Keratinocyte (primary cell): ENCODE measurements at regions not wholly inside any gene's neighbourhood (a gene's known extent, or its start where the extent isn't known, plus 50 kb on each side); places are given as distances from the start of the nearest gene placed in this dataset.

Experiments used
- DNase-seq: peaks from one replicate; pipeline ENCODE4 v3.0.0-alpha.2; 2011; ENCODE audit warnings: low read depth, missing footprints, low spot score
- FAIRE-seq: peaks from 2 replicates; lab custom pipeline; 2011; peaks lifted over from hg19 to GRCh38; lab: Jason Lieb, UNC
- H2AFZ ChIP-seq: 2 replicates; pipeline ENCODE4 v1.6.0; 2012; ENCODE audit warnings: low read length, control low read depth, inconsistent platforms; ENCODE audit not compliant: control insufficient read depth
- H3K27ac ChIP-seq: 2 replicates; pipeline ENCODE4 v1.5.1; 2011; ENCODE audit warnings: low read length; ENCODE audit not compliant: control insufficient read depth, insufficient read depth
- H3K27me3 ChIP-seq: 3 replicates; pipeline ENCODE4 v1.6.0; 2011; ENCODE audit warnings: low read length; ENCODE audit not compliant: control insufficient read depth, insufficient read depth; ENCODE audit errors: extremely low read depth
- H3K36me3 ChIP-seq, 2 experiments: 2 replicates in 1 of 2; 3 replicates in 1 of 2; pipeline ENCODE4 v1.5.1; 2011; ENCODE audit warnings: low read length in 2 of 2, mild to moderate bottlenecking in 1 of 2; ENCODE audit not compliant: control insufficient read depth in 2 of 2, insufficient read depth in 2 of 2; ENCODE audit errors: extremely low read depth in 1 of 2
- H3K4me1 ChIP-seq: 3 replicates; pipeline ENCODE4 v1.5.1; 2011; ENCODE audit warnings: low read length; ENCODE audit not compliant: control insufficient read depth, insufficient read depth; ENCODE audit errors: extremely low read depth
- H3K4me2 ChIP-seq: 3 replicates; pipeline ENCODE4 v1.6.0; 2011; ENCODE audit warnings: low read depth, low read length; ENCODE audit not compliant: control insufficient read depth, insufficient read depth; ENCODE audit errors: extremely low read depth
- H3K4me3 ChIP-seq, 3 experiments: fragments of 200-600 bp in 1 of 3; sonication (generic) in 1 of 3; 2 replicates in 2 of 3; 3 replicates in 1 of 3; pipeline ENCODE4 v1.5.1; 2011 to 2016; ENCODE audit warnings: low read length in 3 of 3, mild to moderate bottlenecking in 3 of 3, control low read depth in 2 of 3, inconsistent platforms in 1 of 3, low read depth in 1 of 3, mixed read lengths in 1 of 3, mixed run types in 1 of 3, moderate library complexity in 1 of 3; ENCODE audit not compliant: control insufficient read depth in 2 of 3, insufficient read depth in 2 of 3; ENCODE audit errors: extremely low read depth in 1 of 3
- H3K79me2 ChIP-seq: 2 replicates; pipeline ENCODE4 v1.6.0; 2012; ENCODE audit warnings: low read length; ENCODE audit not compliant: control insufficient read depth, insufficient read depth
- H3K9ac ChIP-seq: 3 replicates; pipeline ENCODE4 v1.6.0; 2011; ENCODE audit warnings: low read length; ENCODE audit not compliant: control insufficient read depth, insufficient read depth; ENCODE audit errors: extremely low read depth
- H3K9me1 ChIP-seq: 3 replicates; pipeline ENCODE4 v1.6.0; 2011; ENCODE audit warnings: low read length; ENCODE audit not compliant: control insufficient read depth, insufficient read depth; ENCODE audit errors: extremely low read depth
- H3K9me3 ChIP-seq: 2 replicates; pipeline ENCODE4 v1.5.1; 2012; ENCODE audit warnings: low read depth, low read length; ENCODE audit not compliant: control insufficient read depth
- H4K20me1 ChIP-seq: 3 replicates; pipeline ENCODE4 v1.6.0; 2011; ENCODE audit warnings: low read length; ENCODE audit not compliant: control insufficient read depth, insufficient read depth; ENCODE audit errors: extremely low read depth
- EZH2 ChIP-seq: IDR thresholded peaks from one replicate; pipeline ENCODE4 v1.6.1; 2012; ENCODE audit warnings: inconsistent platforms, mild to moderate bottlenecking, low read length, moderate library complexity
- dilution Hi-C: fragments of 300-500 bp; cut with MboI; formaldehyde crosslinking; loops from one replicate; pipeline ENCODE4 v1.7.0; 2020; ENCODE audit warnings: low sequenced_read_pairs; ENCODE audit not compliant: extremely low pct_ligation_motif_present
- TF ChIP-seq, protein P1 (sequence below), 3 experiments: IDR thresholded peaks in 1 of 3; conservative IDR thresholded peaks in 1 of 3; optimal IDR thresholded peaks in 1 of 3; 2 replicates in 2 of 3; 3 replicates in 1 of 3; pipeline versions ENCODE3 to v1.5.1; 2011; ENCODE audit warnings: low read length in 3 of 3, mild to moderate bottlenecking in 3 of 3, moderate library complexity in 2 of 3, control low read depth in 1 of 3, inconsistent platforms in 1 of 3; ENCODE audit not compliant: insufficient read depth in 2 of 3; ENCODE audit errors: extremely low read depth in 1 of 3

DNA sequence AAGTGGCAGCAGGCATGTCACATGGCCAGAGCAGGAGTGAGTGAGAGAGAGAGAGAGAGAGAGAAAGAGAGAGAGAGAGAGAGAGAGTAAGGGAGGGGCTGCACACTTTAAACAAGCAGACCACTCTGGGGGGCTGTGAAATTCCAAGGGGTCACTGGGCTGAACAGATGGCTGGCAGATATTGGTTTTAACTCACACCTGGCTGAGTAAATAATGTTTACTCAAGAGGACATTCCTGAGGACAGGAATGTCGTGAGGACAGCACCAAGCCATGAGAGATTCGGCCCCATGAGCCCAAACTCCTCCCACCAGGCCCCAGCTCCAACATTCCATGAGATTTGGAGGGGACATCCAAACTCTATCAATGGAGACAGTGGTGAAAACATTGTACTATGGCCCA, 269.7 kb downstream of the CBLN1 start:
- FAIRE-seq (no peak), DNase-seq (no peak)
- Histone ChIP-seq H2AFZ (no peak overlapping the region), H3K27ac (no peak overlapping the region), H3K4me1 (no peaks in the 10 kb centered on the region), H3K9me3 (no peaks in the 10 kb centered on the region), H3K9ac (no peak overlapping the region), H3K9me1 (no peaks in the 10 kb centered on the region), H3K4me2 (no peak overlapping the region), H3K4me3 (no peak overlapping the region), H3K27me3 (no peaks in the 10 kb centered on the region), H4K20me1 (no peaks in the 10 kb centered on the region), H3K36me3 (no peaks in the 10 kb centered on the region), H3K79me2 (no peaks in the 10 kb centered on the region)
- dilution Hi-C loops, result no loop called here
- TF ChIP-seq, protein P1, sequence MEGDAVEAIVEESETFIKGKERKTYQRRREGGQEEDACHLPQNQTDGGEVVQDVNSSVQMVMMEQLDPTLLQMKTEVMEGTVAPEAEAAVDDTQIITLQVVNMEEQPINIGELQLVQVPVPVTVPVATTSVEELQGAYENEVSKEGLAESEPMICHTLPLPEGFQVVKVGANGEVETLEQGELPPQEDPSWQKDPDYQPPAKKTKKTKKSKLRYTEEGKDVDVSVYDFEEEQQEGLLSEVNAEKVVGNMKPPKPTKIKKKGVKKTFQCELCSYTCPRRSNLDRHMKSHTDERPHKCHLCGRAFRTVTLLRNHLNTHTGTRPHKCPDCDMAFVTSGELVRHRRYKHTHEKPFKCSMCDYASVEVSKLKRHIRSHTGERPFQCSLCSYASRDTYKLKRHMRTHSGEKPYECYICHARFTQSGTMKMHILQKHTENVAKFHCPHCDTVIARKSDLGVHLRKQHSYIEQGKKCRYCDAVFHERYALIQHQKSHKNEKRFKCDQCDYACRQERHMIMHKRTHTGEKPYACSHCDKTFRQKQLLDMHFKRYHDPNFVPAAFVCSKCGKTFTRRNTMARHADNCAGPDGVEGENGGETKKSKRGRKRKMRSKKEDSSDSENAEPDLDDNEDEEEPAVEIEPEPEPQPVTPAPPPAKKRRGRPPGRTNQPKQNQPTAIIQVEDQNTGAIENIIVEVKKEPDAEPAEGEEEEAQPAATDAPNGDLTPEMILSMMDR (optimal IDR thresholded peaks at IDR 0.05 in 1 of 3, IDR thresholded peaks at IDR 0.05 in 1 of 3, conservative IDR thresholded peaks at IDR 0.05 in 1 of 3; ENCODE audit: extremely low read depth in 1 of 3, insufficient read depth in 2 of 3, low read length in 3 of 3), result no peak
- no peak for TF ChIP-seq EZH2

DNA sequence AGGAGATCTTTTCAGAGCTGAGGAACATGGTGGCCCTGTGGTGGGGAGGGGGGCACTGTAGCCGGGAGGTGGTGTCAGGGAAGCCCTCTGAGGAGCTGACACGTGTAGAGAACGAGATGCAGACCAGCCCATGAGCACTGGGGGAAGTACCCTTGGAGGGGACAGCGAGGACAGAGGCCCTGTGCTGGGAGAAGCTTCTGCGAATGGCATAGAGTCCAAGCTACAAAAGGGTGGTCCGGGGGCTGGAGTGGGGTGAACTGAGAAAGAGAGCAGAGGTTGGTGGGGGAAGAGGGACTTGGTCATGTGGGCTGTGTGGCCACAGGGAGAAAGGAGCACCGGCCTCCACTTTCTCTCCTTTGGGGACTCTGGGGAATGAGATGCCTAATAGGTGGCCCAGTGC, 270.8 kb downstream of the CBLN1 start:
- dilution Hi-C loops, result no loop called here
- TF ChIP-seq EZH2, result no peak
- TF ChIP-seq, protein P1 (optimal IDR thresholded peaks at IDR 0.05 in 1 of 3, IDR thresholded peaks at IDR 0.05 in 1 of 3, conservative IDR thresholded peaks at IDR 0.05 in 1 of 3; ENCODE audit: extremely low read depth in 1 of 3, insufficient read depth in 2 of 3, low read length in 3 of 3), result no peak
- no peak for FAIRE-seq

More for the DNA sequence above, 270.8 kb downstream of the CBLN1 start:
- no peak for DNase-seq
- no peak overlapping the region for H2AFZ ChIP-seq
- H3K4me2 ChIP-seq, result no peak overlapping the region
- H3K36me3 ChIP-seq, result no peaks in the 10 kb centered on the region
- H3K27ac ChIP-seq, result no peak overlapping the region
- H3K9me1 ChIP-seq, result no peaks in the 10 kb centered on the region
- no peak overlapping the region for H3K4me3 ChIP-seq
- H3K79me2 ChIP-seq, result no peaks in the 10 kb centered on the region
- H3K4me1 ChIP-seq, result no peaks in the 10 kb centered on the region
- H3K9ac ChIP-seq, result no peak overlapping the region
- no peaks in the 10 kb centered on the region for H3K9me3 ChIP-seq
- no peaks in the 10 kb centered on the region for H3K27me3 ChIP-seq
- H4K20me1 ChIP-seq, result no peaks in the 10 kb centered on the region
